OCI-LY7 (cell line): ENCODE measurements at regions not wholly inside any gene's neighbourhood (a gene's known extent, or its start where the extent isn't known, plus 50 kb on each side); places are given as distances from the start of the nearest gene placed in this dataset.

ENCODE experiments used
- BruUV-seq: library from RNA; stranded (reverse); fragments of 400-500 nt; replicated peaks from 2 replicates; lab custom pipeline; 2021; lab: Mats Ljungman, UMichigan
- CTCF ChIA-PET: fragments of 300-600 bp; sonication (Branson Sonifier 250); formaldehyde crosslinking; loops from one replicate; lab custom pipeline; 2022; ENCODE audit warnings: antibody characterized with exemption; ENCODE audit not compliant: unreplicated experiment; lab: Charles Lee
- POLR2A ChIA-PET: fragments of 300-600 bp; sonication (Branson Sonifier 250); formaldehyde crosslinking; loops from one replicate; lab custom pipeline; 2022; ENCODE audit warnings: antibody characterized with exemption; lab: Charles Lee
- DNase-seq: peaks from one replicate; pipeline ENCODE4 v3.0.0-alpha.2; 2015; ENCODE audit warnings: low spot score
- H2AFZ ChIP-seq: fragments of 200-600 bp; sonication (generic), shearing (Covaris generic); 2 replicates; pipeline ENCODE4 v1.6.1; 2014; ENCODE audit warnings: mild to moderate bottlenecking, antibody characterized with exemption, low read length, moderate library complexity
- H3K27ac ChIP-seq: fragments of 200-600 bp; sonication (generic); 2 replicates; pipeline ENCODE4 v1.5.1; 2014; ENCODE audit warnings: mixed run types, low read depth, mild to moderate bottlenecking, moderate library complexity, low read length, inconsistent platforms; ENCODE audit not compliant: poor library complexity, severe bottlenecking
- H3K36me3 ChIP-seq: fragments of 200-600 bp; sonication (generic); 2 replicates; pipeline ENCODE4 v1.6.1; 2014; ENCODE audit warnings: mild to moderate bottlenecking, antibody characterized with exemption, low read length, moderate library complexity, mixed read lengths; ENCODE audit not compliant: insufficient read depth
- H3K4me1 ChIP-seq: fragments of 200-600 bp; sonication (generic); 2 replicates; pipeline ENCODE4 v1.5.1; 2014; ENCODE audit warnings: mild to moderate bottlenecking, low read length; ENCODE audit not compliant: insufficient read depth, poor library complexity, severe bottlenecking
- H3K4me2 ChIP-seq: fragments of 200-600 bp; sonication (generic); 2 replicates; pipeline ENCODE4 v1.6.1; 2014; ENCODE audit warnings: mild to moderate bottlenecking, low read length
- H3K4me3 ChIP-seq: fragments of 200-600 bp; sonication (generic); 2 replicates; pipeline ENCODE4 v1.5.1; 2014; ENCODE audit warnings: mild to moderate bottlenecking, low read depth, low read length; ENCODE audit not compliant: poor library complexity, severe bottlenecking
- H3K79me2 ChIP-seq: fragments of 200-600 bp; sonication (generic); 2 replicates; pipeline ENCODE4 v1.6.1; 2016; ENCODE audit warnings: low read depth, mild to moderate bottlenecking, low read length, moderate library complexity, mixed read lengths; ENCODE audit not compliant: insufficient read depth
- H3K9me2 ChIP-seq: fragments of 200-600 bp; sonication (generic); 2 replicates; pipeline ENCODE4 v1.6.1; 2016; ENCODE audit warnings: mild to moderate bottlenecking, low read length, mixed read lengths; ENCODE audit not compliant: insufficient read depth
- H3K9me3 ChIP-seq: fragments of 200-600 bp; sonication (generic); 2 replicates; pipeline ENCODE4 v1.6.1; 2014; ENCODE audit warnings: mild to moderate bottlenecking, mixed run types, low read length, mixed read lengths
- H4K20me1 ChIP-seq: fragments of 200-600 bp; sonication (generic); 2 replicates; pipeline ENCODE4 v1.6.1; 2014; ENCODE audit warnings: mild to moderate bottlenecking, antibody characterized with exemption, low read length, moderate library complexity, mixed read lengths; ENCODE audit not compliant: insufficient read depth
- EZH2phosphoT487 ChIP-seq: fragments of 200-600 bp; sonication (generic); IDR thresholded peaks from 2 replicates; pipeline ENCODE4 v1.6.1; 2018; ENCODE audit warnings: low read depth, borderline replicate concordance, mild to moderate bottlenecking, mixed run types, antibody characterized with exemption, low read length, moderate library complexity, mixed read lengths
- intact Hi-C: fragments of 100-400 bp; cut with micrococcal nuclease; formaldehyde crosslinking; loops from one replicate; pipeline ENCODE4 v1.10.0; 2022; ENCODE audit not compliant: unreplicated experiment
- TF ChIP-seq, protein P1 (sequence below): fragments of 200-600 bp; sonication (generic); conservative IDR thresholded peaks from 2 replicates; pipeline ENCODE4 v1.5.1; 2014; ENCODE audit warnings: mild to moderate bottlenecking, antibody characterized with exemption, low read length, moderate library complexity, mixed read lengths

DNA sequence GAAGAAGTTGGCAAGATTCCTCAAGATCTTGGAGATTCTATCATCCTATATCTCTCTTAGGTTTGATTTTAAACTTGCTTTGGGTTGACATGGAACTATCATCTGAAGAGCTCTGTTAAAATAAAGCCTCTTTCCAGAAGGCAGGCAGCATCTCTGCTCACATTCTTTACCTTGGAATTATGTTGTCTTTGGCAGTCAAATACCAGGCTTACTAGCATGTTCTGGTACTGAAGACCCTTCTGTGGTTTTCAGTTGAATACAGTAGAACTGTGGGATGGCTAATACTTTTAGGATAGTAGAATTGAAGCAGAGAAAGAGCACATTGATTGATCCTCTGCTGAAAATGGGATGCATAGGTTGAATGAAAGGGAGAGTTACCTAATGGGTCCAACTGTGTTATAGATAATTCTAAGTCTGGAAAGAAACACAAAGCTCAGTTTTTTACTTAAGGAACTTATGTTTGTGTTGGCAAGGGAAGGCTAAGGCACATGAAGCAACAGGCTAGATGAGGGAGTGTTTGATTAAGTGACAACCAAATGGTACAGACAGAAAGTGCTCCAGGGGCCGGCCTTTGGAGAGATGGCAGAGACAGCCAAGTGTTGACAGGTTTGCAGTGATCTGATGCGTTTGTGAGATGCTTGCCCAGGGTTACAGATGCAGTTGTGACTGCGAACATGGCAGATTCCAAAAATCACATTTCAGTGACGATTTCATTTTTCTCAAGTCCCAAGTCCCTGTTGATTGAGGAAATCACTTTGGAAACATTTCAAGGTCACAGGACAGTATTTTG is 397.9 kb downstream of the MEIS1 start:
- H3K4me2 ChIP-seq, result no peak overlapping the region
- ChIA-PET CTCF (no interaction called here), POLR2A (interaction anchor here (0.6 kb wide), 1 partner anchor 141 kb away, joined by 3 read pairs; no protein-coding TSS in a partner anchor)
- no peaks in the 10 kb centered on the region for H3K4me1 ChIP-seq
- intact Hi-C loops, result no loop called here
- no peak for DNase-seq
- H3K9me2 ChIP-seq, result no peaks in the 10 kb centered on the region
- no peak overlapping the region for H3K4me3 ChIP-seq
- BruUV-seq, result no TSS peak
- no peaks in the 10 kb centered on the region for H3K79me2 ChIP-seq
- no peak overlapping the region for H3K27ac ChIP-seq
- no peaks in the 10 kb centered on the region for H3K9me3 ChIP-seq
- TF ChIP-seq, protein P1, sequence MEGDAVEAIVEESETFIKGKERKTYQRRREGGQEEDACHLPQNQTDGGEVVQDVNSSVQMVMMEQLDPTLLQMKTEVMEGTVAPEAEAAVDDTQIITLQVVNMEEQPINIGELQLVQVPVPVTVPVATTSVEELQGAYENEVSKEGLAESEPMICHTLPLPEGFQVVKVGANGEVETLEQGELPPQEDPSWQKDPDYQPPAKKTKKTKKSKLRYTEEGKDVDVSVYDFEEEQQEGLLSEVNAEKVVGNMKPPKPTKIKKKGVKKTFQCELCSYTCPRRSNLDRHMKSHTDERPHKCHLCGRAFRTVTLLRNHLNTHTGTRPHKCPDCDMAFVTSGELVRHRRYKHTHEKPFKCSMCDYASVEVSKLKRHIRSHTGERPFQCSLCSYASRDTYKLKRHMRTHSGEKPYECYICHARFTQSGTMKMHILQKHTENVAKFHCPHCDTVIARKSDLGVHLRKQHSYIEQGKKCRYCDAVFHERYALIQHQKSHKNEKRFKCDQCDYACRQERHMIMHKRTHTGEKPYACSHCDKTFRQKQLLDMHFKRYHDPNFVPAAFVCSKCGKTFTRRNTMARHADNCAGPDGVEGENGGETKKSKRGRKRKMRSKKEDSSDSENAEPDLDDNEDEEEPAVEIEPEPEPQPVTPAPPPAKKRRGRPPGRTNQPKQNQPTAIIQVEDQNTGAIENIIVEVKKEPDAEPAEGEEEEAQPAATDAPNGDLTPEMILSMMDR, result no peak
- no peak for TF ChIP-seq EZH2phosphoT487
- no peak overlapping the region for H2AFZ ChIP-seq
- H3K36me3 ChIP-seq, result no peaks in the 10 kb centered on the region
- no peaks in the 10 kb centered on the region for H4K20me1 ChIP-seq

DNA sequence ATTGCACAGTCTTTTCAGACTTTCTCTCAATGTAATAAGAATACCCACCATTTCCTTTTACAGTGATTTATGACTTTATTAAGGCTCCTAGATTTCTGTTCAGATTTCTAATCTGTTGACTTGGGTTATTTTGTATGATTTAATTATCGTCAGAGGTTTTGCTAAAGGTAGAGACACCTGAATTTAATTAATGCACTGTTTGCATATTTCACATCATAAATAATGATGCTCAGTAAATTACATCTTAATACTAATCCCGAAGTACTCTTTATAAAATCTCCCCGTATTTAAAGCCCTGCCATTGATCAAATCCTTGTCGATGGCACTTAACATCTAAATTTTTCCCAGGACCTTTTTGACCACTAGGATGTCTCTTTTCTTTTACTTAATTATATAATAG is 399.9 kb downstream of the MEIS1 start:
- Histone ChIP-seq H3K79me2 (no peaks in the 10 kb centered on the region), H3K4me1 (no peaks in the 10 kb centered on the region), H3K4me3 (no peak overlapping the region), H3K9me3 (no peaks in the 10 kb centered on the region), H3K36me3 (no peaks in the 10 kb centered on the region), H2AFZ (no peak overlapping the region), H4K20me1 (no peaks in the 10 kb centered on the region), H3K27ac (no peak overlapping the region), H3K9me2 (no peaks in the 10 kb centered on the region), H3K4me2 (no peak overlapping the region)
- BruUV-seq, result no TSS peak
- ChIA-PET POLR2A (interaction anchor here (1.0 kb wide), 1 partner anchor 9 kb away, joined by 4 read pairs; no protein-coding TSS in a partner anchor), CTCF (no interaction called here)
- TF ChIP-seq EZH2phosphoT487, result no peak
- TF ChIP-seq, protein P1, result no peak
- intact Hi-C loops, result no loop called here
- no peak for DNase-seq

DNA sequence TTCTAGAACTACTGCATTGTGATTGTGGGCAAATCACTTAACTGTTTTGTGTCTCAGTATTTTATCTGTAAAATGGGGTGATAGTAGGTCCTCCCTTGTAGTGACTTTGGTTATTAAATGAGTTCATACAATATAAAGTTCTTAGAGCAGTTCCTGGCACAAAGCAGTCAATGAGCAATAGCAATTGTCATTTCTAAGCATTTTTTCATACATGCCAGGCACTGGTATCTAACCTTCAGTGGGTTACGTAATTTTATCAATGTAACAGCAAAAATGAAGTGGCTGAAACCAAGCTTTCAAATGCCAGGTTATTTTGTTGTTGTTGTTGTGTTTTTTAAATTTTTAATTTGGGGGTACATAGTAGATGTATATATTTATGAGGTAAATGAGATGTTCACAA is 401.9 kb downstream of the MEIS1 start:
- DNase-seq, result no peak
- ChIA-PET POLR2A (no interaction called here), CTCF (no interaction called here)
- H4K20me1 ChIP-seq, result no peaks in the 10 kb centered on the region
- no peak overlapping the region for H3K4me3 ChIP-seq
- no peaks in the 10 kb centered on the region for H3K4me1 ChIP-seq
- intact Hi-C loops, result no loop called here
- H3K36me3 ChIP-seq, result no peaks in the 10 kb centered on the region
- no peak overlapping the region for H2AFZ ChIP-seq
- H3K4me2 ChIP-seq, result no peak overlapping the region
- no peaks in the 10 kb centered on the region for H3K9me2 ChIP-seq
- H3K27ac ChIP-seq, result no peak overlapping the region
- TF ChIP-seq, protein P1, result no peak
- no peak for TF ChIP-seq EZH2phosphoT487
- H3K79me2 ChIP-seq, result no peaks in the 10 kb centered on the region
- BruUV-seq, result no TSS peak
- no peaks in the 10 kb centered on the region for H3K9me3 ChIP-seq
